Stomach (tissue), 8 donors: ENCODE measurements at regions not wholly inside any gene's neighbourhood (a gene's known extent, or its start where the extent isn't known, plus 50 kb on each side); places are given as distances from the start of the nearest gene placed in this dataset.
"Not testable (repeated sequence)": the region's sequence is repeated elsewhere in the genome, so short reads cannot be mapped to it uniquely, and the experiment has no call there.

Experiments
- DNase-seq, 2 donors: peaks; one replicate each; pipeline versions ENCODE4 v3.0.0 to v3.0.0-alpha.2; 2013 to 2019
- H3K27ac ChIP-seq, 5 donors: fragments of 200-600 bp in 4 of 5; sonication (generic) in 4 of 5; one replicate each; pipeline ENCODE4 v1.5.1; 2013 to 2019; ENCODE audit warnings: mild to moderate bottlenecking in 1 of 5, moderate library complexity in 1 of 5
- H3K27me3 ChIP-seq, 3 donors: fragments of 200-600 bp; sonication (generic); one replicate each; pipeline ENCODE4 v1.5.1; 2017 to 2019; ENCODE audit warnings: mixed run types in 1 of 3
- H3K36me3 ChIP-seq, 4 donors: fragments of 200-600 bp; sonication (generic); 1 replicate in 3 of 4; 2 replicates in 1 of 4; pipeline ENCODE4 v1.5.1; 2016 to 2019
- H3K4me1 ChIP-seq, 4 donors: fragments of 200-600 bp; sonication (generic); one replicate each; pipeline ENCODE4 v1.5.1; 2016 to 2019
- H3K4me3 ChIP-seq, 4 donors: fragments of 200-600 bp; sonication (generic) in 3 of 4; one replicate each; pipeline ENCODE4 v1.5.1; 2016 to 2019; ENCODE audit warnings: mild to moderate bottlenecking in 1 of 4
- H3K9me3 ChIP-seq, 4 donors: fragments of 200-600 bp; sonication (generic); one replicate each; pipeline ENCODE4 v1.5.1; 2016 to 2019
- EP300 ChIP-seq: sonication (generic); formaldehyde crosslinking; IDR thresholded peaks from one replicate; pipeline ENCODE4 v1.6.1; 2017; ENCODE audit warnings: antibody characterized with exemption
- POLR2A ChIP-seq, 4 donors: fragments of 450-650 bp; IDR thresholded peaks; one replicate each; pipeline ENCODE4 v1.6.1; 2016; ENCODE audit warnings: antibody characterized with exemption in 4 of 4, control low read depth in 2 of 4, mild to moderate bottlenecking in 1 of 4, moderate library complexity in 1 of 4
- POLR2AphosphoS5 ChIP-seq, 3 donors: sonication (generic); formaldehyde crosslinking; IDR thresholded peaks; one replicate each; pipeline ENCODE4 v1.6.1; 2016; ENCODE audit warnings: antibody characterized with exemption in 3 of 3
- WGBS, 5 donors: extraction: QIAGEN DNeasy Blood & Tissue Kit in 3 of 5; methylation state at CpG; one replicate each; pipeline versions ENCODE4 v1.1.5 to v1.1.7; 2013 to 2018; 5-methylcytosine and 5-hydroxymethylcytosine counted together
- intact Hi-C: fragments of 100-400 bp; cut with DNase I; formaldehyde crosslinking; loops from one replicate; pipeline ENCODE4 v1.15.1; 2023; ENCODE audit warnings: low total_unique reads
- donor health status: healthy with polysubstance abuse.
- donor health status: Bipolar disorder and iron deficiency.
- donor health status: healthy.

DNA sequence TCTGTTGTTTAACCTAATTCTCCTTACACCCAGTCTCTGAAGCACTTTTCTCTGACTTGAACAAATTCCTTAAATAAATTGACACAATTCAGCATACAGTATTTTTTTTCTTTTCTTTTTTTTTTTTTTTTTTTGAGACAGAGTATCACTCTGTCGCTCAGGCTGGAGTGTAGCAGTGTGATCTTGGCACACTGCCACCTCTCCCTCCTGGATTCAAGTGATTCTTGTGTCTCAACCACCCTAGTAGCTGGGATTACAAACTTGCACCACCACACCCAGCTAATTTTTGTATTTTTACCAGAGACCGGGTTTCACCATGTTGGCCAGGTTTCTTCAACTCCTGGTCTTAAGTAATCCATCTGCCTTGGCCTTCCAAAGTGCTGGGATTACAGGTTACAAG lies 1498.1 kb upstream of the PCDH10 start:
- TF ChIP-seq POLR2AphosphoS5 (IDR thresholded peaks at IDR 0.05) (no peak), EP300 (no peak)
- Histone ChIP-seq H3K9me3 (no peaks in the 10 kb centered on the region), H3K4me3 (no peak overlapping the region), H3K27me3 (no peaks in the 10 kb centered on the region), H3K4me1 (no peaks in the 10 kb centered on the region), H3K27ac (no peak overlapping the region), H3K36me3 (no peaks in the 10 kb centered on the region)
- WGBS, 5 donors = 62 to 82% (median 68%) methylated on average over 2 of the region's 2 CpGs
- intact Hi-C loops = no loop called here
- no peak for DNase-seq

DNA sequence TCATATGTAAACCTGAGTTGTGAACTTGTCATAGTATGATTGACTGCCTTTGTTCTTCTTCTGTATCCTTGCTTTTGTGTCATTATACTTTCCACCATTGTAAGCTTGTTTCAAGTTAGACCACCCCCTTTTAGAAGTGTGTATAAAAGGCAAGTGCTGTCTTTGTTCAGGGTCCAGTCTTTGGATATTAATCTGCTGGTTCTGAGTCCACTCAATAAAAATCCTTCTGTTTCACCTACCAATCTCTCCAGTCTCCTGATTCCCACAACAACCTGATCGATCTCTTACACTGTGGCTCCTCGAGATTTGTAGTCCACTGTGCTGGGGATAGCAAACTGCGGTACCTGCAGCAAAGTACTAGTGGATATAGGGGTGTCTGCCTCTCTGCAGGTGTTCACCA lies 1465.8 kb upstream of the PCDH10 start:
- H3K36me3 ChIP-seq, DNase-seq, intact Hi-C loops, H3K27ac ChIP-seq, H3K27me3 ChIP-seq, H3K4me1 ChIP-seq, H3K4me3 ChIP-seq: not testable (repeated sequence)
- 48 to 87% (median 72%) methylated on average over 3 of the region's 3 CpGs for WGBS, 5 donors
- H3K9me3 ChIP-seq = peaks cover 0 to 29% (median 18%) of the 10 kb centered on the region in 4 donors

DNA sequence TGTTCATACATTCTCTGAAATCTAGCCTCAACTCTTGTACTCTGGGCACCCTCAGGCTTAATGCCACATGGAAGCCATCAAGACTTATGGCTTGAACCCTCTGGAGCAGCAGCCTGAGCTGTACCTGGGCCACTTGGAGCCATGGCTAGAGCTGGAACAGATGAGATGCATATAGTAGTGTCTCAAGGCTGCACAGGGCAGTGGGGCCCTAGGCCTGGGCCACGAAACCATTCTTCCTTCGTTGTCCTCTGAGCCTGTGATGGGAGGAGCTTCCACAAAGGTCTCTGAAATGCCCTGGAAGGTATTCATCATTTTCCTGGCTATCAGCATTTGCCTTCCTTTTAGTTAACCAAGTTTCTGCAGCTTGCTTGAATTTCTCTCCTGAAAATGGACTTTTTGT lies 1427.2 kb upstream of the PCDH10 start:
- H3K9me3 ChIP-seq = peaks cover 0 to 5% (median 0%) of the 10 kb centered on the region in 4 donors
- TF ChIP-seq POLR2AphosphoS5 (IDR thresholded peaks at IDR 0.05) (no peak), EP300 (no peak), POLR2A (IDR thresholded peaks at IDR 0.05) (no peak)
- intact Hi-C loops = no loop called here
- H3K36me3 ChIP-seq = no peaks in the 10 kb centered on the region
- H3K27ac ChIP-seq = no peak overlapping the region
- no peak for DNase-seq
- WGBS, 5 donors = 79 to 92% (median 82%) methylated on average over 2 of the region's 2 CpGs
- no peaks in the 10 kb centered on the region for H3K4me1 ChIP-seq
- no peaks in the 10 kb centered on the region for H3K27me3 ChIP-seq
- no peak overlapping the region for H3K4me3 ChIP-seq

- intact Hi-C loops, DNase-seq: not testable (repeated sequence)
These were observed 1426.0 kb upstream of the PCDH10 start for GRCh38 chr4:131723069-131723468.

GRCh38 chr4:131724847-131725246 lies 1424.2 kb upstream of the PCDH10 start:
- peak; percentile 51 to 78 for DNase-seq
- H3K27me3 ChIP-seq, H3K27ac ChIP-seq, H3K4me3 ChIP-seq, H3K36me3 ChIP-seq, intact Hi-C loops, H3K4me1 ChIP-seq: not testable (repeated sequence)
- H3K9me3 ChIP-seq = peaks cover 0 to 14% (median 4%) of the 10 kb centered on the region in 4 donors
- 68 to 95% (median 94%) methylated on average over 26 to 36 of the region's 37 CpGs; no CpG with 5 or more reads in 2 of the 5 donors for WGBS, 5 donors

More at GRCh38 chr4:131723069-131723468, 1426.0 kb upstream of the PCDH10 start:
- H3K36me3 ChIP-seq, H3K4me1 ChIP-seq, H3K27ac ChIP-seq, H3K4me3 ChIP-seq, H3K9me3 ChIP-seq, H3K27me3 ChIP-seq: not testable (repeated sequence)
- WGBS, 5 donors = 91 to 98% (median 93%) methylated on average over 6 to 17 of the region's 24 CpGs

DNA sequence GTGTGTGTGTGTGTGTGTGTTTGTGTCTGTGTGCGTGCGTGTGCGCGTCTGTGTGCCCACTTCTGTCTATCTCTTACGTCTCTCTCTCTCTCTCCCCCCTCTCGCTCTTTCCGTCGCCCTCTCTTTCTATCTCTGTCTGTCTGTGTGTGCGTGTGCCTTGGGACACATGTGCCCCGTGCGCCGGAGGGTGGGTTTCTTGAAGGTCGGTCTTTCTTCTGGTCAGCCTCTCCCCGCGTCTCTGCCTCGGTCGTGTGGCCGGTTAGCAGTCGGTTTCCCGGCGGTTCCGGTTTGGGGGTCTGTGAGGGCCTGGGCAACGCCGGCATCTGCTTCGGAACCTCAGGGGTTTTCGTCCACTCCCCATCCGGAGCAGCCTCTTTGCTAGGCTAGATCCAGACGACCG lies 1423.6 kb upstream of the PCDH10 start:
- 98 to 99% (median 98%) methylated on average over 22 to 23 of the region's 29 CpGs; no CpG with 5 or more reads in 2 of the 5 donors for WGBS, 5 donors
- H3K4me1 ChIP-seq, H3K27me3 ChIP-seq, H3K27ac ChIP-seq, DNase-seq, H3K4me3 ChIP-seq, intact Hi-C loops, H3K36me3 ChIP-seq: not testable (repeated sequence)
- H3K9me3 ChIP-seq = peaks cover 0 to 16% (median 8%) of the 10 kb centered on the region in 4 donors

DNA sequence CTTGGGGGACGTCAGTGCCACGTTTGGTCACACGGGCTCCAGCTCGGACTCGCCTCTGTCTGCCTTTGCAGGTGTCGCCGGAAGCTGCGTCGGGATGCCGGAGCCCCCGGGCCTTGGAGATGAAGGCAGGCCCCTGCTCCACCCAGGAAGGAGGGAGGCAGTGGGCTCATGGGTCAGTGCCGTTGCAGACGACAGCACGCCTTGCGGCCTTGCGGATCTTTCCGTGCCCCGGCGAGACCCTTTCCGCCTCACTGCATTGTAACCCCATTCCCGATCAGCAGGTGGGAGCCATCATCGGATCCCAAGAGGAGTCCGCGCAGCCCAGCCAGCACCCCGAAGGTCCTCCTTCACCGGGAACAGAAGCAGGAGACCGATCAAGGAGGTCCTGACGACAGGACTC lies 1422.2 kb upstream of the PCDH10 start:
- H3K4me1 ChIP-seq, DNase-seq, H3K27me3 ChIP-seq, H3K36me3 ChIP-seq, intact Hi-C loops, H3K4me3 ChIP-seq, H3K27ac ChIP-seq: not testable (repeated sequence)
- whole genome bisulfite sequencing, 5 donors = 93 to 96% (median 96%) methylated on average over 17 to 25 of the region's 28 CpGs
- peaks cover 0 to 18% (median 8%) of the 10 kb centered on the region in 4 donors for H3K9me3 ChIP-seq

DNA sequence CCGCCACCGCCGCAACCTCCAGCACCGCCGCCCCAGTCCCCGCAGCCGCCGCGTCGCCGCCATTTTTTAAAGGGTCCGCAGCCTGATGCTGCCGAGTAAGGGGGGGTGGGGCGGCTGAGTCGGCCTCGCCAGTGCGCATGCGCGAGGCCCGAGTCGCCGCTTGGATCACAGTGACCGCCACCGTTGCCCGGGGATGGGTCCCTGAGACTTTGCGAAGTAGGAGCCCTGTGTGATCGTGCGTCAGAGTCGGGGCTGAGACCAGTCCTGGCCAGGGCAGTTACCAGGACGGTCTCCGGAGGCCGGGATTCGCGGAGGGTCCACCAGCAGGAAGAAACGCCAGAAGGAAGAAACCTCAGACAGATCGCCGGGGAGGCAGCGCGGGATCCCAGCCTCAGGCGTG lies 1421.7 kb upstream of the PCDH10 start:
- H3K27me3 ChIP-seq, H3K4me1 ChIP-seq, intact Hi-C loops, H3K27ac ChIP-seq, H3K36me3 ChIP-seq, H3K4me3 ChIP-seq, DNase-seq: not testable (repeated sequence)
- peaks cover 0 to 18% (median 8%) of the 10 kb centered on the region in 4 donors for H3K9me3 ChIP-seq
- WGBS, 5 donors = 93 to 97% (median 95%) methylated on average over 24 to 33 of the region's 40 CpGs

GRCh38 chr4:131729205-131729604 lies 1419.9 kb upstream of the PCDH10 start:
- intact Hi-C loops, H3K4me3 ChIP-seq, H3K4me1 ChIP-seq, H3K36me3 ChIP-seq, DNase-seq, H3K27ac ChIP-seq, H3K27me3 ChIP-seq: not testable (repeated sequence)
- WGBS, 5 donors = 97 to 98% (median 98%) methylated on average over 24 to 30 of the region's 30 CpGs
- peaks cover 0 to 18% (median 8%) of the 10 kb centered on the region in 4 donors for H3K9me3 ChIP-seq

DNA sequence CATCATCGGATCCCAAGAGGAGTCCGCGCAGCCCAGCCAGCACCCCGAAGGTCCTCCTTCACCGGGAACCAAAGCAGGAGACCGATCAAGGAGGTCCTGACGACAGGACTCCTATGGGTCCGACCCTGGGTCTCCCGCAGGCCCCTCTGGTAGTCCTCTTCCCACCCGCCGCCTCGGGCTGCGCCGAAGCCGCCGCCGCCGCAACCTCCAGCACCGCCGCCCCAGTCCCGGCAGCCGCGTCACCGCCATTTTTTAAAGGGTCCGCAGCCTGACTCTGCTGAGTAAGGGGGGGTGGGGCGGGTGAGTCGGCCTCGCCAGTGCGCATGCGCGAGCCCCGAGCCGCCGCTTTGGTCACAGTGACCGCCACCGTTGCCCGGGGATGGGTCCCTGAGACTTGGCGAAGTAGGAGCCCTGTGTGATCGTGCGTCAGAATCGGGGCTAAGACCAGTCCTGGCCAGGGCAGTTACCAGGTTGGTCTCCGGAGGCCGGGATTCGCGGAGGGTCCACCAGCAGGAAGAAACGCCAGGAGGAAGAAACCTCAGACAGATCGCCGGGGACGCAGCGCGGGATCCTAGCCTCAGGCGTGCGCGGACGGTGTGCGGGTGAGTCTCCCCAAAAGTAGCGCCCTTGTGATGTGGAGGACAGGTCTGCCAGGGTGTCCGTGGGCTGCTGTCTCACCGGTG lies 1419.2 kb upstream of the PCDH10 start:
- not testable (repeated sequence) for H3K27ac ChIP-seq
- 87 to 93% (median 93%) methylated on average over 30 to 57 of the region's 59 CpGs for WGBS, 5 donors

GRCh38 chr4:131730574-131730973 lies 1418.5 kb upstream of the PCDH10 start:
- H3K4me1 ChIP-seq, H3K36me3 ChIP-seq, H3K4me3 ChIP-seq, H3K27me3 ChIP-seq, H3K27ac ChIP-seq, intact Hi-C loops, DNase-seq: not testable (repeated sequence)
- 95 to 98% (median 96%) methylated on average over 22 to 27 of the region's 28 CpGs for WGBS, 5 donors
- H3K9me3 ChIP-seq = peaks cover 0 to 18% (median 10%) of the 10 kb centered on the region in 4 donors

More for the DNA sequence above, 1419.2 kb upstream of the PCDH10 start:
- H3K27me3 ChIP-seq, H3K4me3 ChIP-seq, intact Hi-C loops, H3K4me1 ChIP-seq, H3K36me3 ChIP-seq: not testable (repeated sequence)
- peak in 1 of 2 donors; percentile 13 for DNase-seq
- H3K9me3 ChIP-seq = peaks cover 0 to 18% (median 9%) of the 10 kb centered on the region in 4 donors
